Spleen (tissue), 11 donors: ENCODE measurements at regions not wholly inside any gene's neighbourhood (a gene's known extent, or its start where the extent isn't known, plus 50 kb on each side); places are given as distances from the start of the nearest gene placed in this dataset.

Experiments
- DNase-seq: peaks from one replicate; pipeline ENCODE4 v3.0.0-alpha.2; 2020
- H3K27ac ChIP-seq, 8 donors: fragments of 200-600 bp; sonication (generic) in 7 of 8; 1 replicate in 4 of 8; 2 replicates in 4 of 8; pipeline versions ENCODE4 v1.5.0 to v1.8.0; 2016 to 2021; ENCODE audit warnings: inconsistent platforms in 4 of 8, mild to moderate bottlenecking in 4 of 8, moderate library complexity in 1 of 8
- H3K27me3 ChIP-seq, 7 donors: fragments of 200-600 bp; sonication (generic) in 6 of 7; replicated peaks in 1 of 7; 1 replicate in 4 of 7; 2 replicates in 3 of 7; pipeline versions ENCODE4 v1.5.0 to v1.8.0; 2016 to 2021; ENCODE audit warnings: inconsistent platforms in 3 of 7, mild to moderate bottlenecking in 1 of 7
- H3K36me3 ChIP-seq, 6 donors: fragments of 200-600 bp; sonication (generic) in 5 of 6; 1 replicate in 4 of 6; 2 replicates in 2 of 6; pipeline versions ENCODE4 v1.5.0 to v1.8.0; 2016 to 2021; ENCODE audit warnings: inconsistent platforms in 2 of 6
- H3K4me1 ChIP-seq, 6 donors: fragments of 200-600 bp; sonication (generic) in 5 of 6; 1 replicate in 3 of 6; 2 replicates in 3 of 6; pipeline versions ENCODE4 v1.5.0 to v1.8.0; 2016 to 2021; ENCODE audit warnings: inconsistent platforms in 3 of 6
- H3K4me3 ChIP-seq, 8 donors: fragments of 200-600 bp; sonication (generic) in 7 of 8; 1 replicate in 4 of 8; 2 replicates in 4 of 8; pipeline versions ENCODE4 v1.5.0 to v1.8.0; 2016 to 2021; ENCODE audit warnings: inconsistent platforms in 4 of 8, mild to moderate bottlenecking in 4 of 8, moderate library complexity in 2 of 8
- H3K9me3 ChIP-seq, 8 donors: fragments of 200-600 bp; sonication (generic) in 7 of 8; 1 replicate in 4 of 8; 2 replicates in 4 of 8; pipeline versions ENCODE4 v1.5.0 to v1.8.0; 2016 to 2021; ENCODE audit warnings: inconsistent platforms in 4 of 8
- CTCF ChIP-seq, 11 experiments: fragments of 200-600 bp in 7 of 11; fragments of 450-650 bp in 4 of 11; sonication (generic) in 4 of 11; IDR thresholded peaks in 8 of 11; conservative IDR thresholded peaks in 3 of 11; 1 replicate in 7 of 11; 2 replicates in 4 of 11; pipeline versions ENCODE4 v1.4.0 to v1.8.0; 2016 to 2021; ENCODE audit warnings: antibody characterized with exemption in 11 of 11, inconsistent platforms in 4 of 11, mild to moderate bottlenecking in 1 of 11
- POLR2A ChIP-seq, 3 donors: fragments of 450-650 bp; IDR thresholded peaks; one replicate each; pipeline ENCODE4 v1.5.1; 2017; ENCODE audit warnings: antibody characterized with exemption in 3 of 3, mild to moderate bottlenecking in 1 of 3
- POLR2AphosphoS5 ChIP-seq, 3 donors: sonication (generic); formaldehyde crosslinking; IDR thresholded peaks; one replicate each; pipeline ENCODE4 v1.5.1; 2017; ENCODE audit warnings: antibody characterized with exemption in 3 of 3
- WGBS, 5 donors: extraction: QIAGEN DNeasy Blood & Tissue Kit in 3 of 5; methylation state at CpG; one replicate each; pipeline versions ENCODE4 v1.1.5 to v1.1.7; 2013 to 2018; 5-methylcytosine and 5-hydroxymethylcytosine counted together
- intact Hi-C: fragments of 100-400 bp; cut with DNase I; formaldehyde crosslinking; loops from one replicate; pipeline ENCODE4 v1.15.0; 2023; ENCODE audit warnings: low total_unique reads
- donor health status: healthy with polysubstance abuse.
- donor health status: DM: no; HTN: no; CAD: no; lungs with moderate emphysema.
- donor health status: DM: no; HTN: no; CAD: no.
- donor health status: Bipolar disorder and iron deficiency.
- donor health status: healthy.
- donor health status: DM: no; HTN: no; CAD: no.
- donor health status: DM: yes; HTN: yes; CAD: no.

DNA sequence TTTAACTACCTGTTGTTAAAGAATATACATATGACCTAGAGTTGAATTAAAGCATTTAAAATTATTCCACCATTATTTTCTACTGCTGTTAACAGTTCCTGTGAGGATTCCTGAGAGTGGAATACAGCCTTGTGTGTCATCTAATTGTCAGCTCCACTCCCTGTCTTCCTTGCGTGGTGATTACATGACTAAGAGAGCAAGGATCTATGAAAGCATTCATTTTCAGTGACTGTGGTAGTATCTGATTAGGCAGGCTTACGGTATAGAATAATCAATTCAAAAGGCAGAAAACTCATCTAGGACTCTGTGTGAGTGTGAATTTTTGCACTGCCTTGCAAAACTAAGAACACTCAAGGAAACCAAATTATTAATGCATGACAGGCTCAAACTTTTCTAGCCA, 577.8 kb downstream of the SH3BGRL start:
- Histone ChIP-seq H3K9me3 (peaks cover 0 to 6% (median 0%) of the 10 kb centered on the region in 8 donors), H3K36me3 (no peaks in the 10 kb centered on the region), H3K27me3 (no peaks in the 10 kb centered on the region), H3K4me3 (no peak overlapping the region), H3K27ac (no peak overlapping the region), H3K4me1 (no peaks in the 10 kb centered on the region)
- intact Hi-C loops, result no loop called here
- TF ChIP-seq POLR2A (IDR thresholded peaks at IDR 0.05) (no peak), POLR2AphosphoS5 (IDR thresholded peaks at IDR 0.05) (no peak)
- WGBS, 5 donors, result 69 to 88% (median 85%) methylated on average over 2 of the region's 2 CpGs
- DNase-seq, result no peak

DNA sequence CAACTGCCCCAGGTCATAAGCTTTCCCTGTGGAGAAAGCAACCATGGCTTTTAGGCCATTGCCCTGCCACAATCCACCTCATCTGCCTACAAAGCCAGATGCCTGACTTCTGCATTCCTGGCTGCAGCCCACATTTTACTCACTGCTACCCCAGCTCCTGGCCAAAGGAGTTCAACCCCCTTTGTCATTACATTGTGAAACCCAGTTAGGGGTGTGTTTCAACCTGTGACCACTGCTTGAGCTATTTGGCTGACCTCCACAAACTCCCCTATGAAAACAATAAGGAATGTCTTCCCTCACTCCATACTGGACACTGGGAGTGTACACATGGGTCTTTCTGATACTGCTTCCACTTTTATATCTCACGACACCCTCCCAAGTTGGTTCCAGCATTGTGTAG, 589.2 kb downstream of the SH3BGRL start:
- WGBS, 5 donors, result 80 to 100% (median 86%) methylated on average over 1 of the region's 1 CpG
- intact Hi-C loops, result no loop called here
- no peaks in the 10 kb centered on the region for H3K36me3 ChIP-seq
- DNase-seq, result no peak
- H3K4me1 ChIP-seq, result no peaks in the 10 kb centered on the region
- H3K4me3 ChIP-seq, result no peak overlapping the region
- no peak for TF ChIP-seq POLR2AphosphoS5 (IDR thresholded peaks at IDR 0.05)
- TF ChIP-seq POLR2A (IDR thresholded peaks at IDR 0.05), result no peak
- no peak for TF ChIP-seq CTCF (IDR thresholded peaks at IDR 0.05 in 8 of 11, conservative IDR thresholded peaks at IDR 0.05 in 3 of 11)
- no peak overlapping the region for H3K27ac ChIP-seq
- peaks cover 0 to 12% (median 5%) of the 10 kb centered on the region in 8 donors for H3K9me3 ChIP-seq
- H3K27me3 ChIP-seq, result peaks cover 0 to 11% (median 0%) of the 10 kb centered on the region in 7 donors
